ENCODE measurements at regions not wholly inside any gene's neighbourhood (a gene's known extent, or its start where the extent isn't known, plus 50 kb on each side); places are given as distances from the start of the nearest gene placed in this dataset.
"Not testable (repeated sequence)": the region's sequence is repeated elsewhere in the genome, so short reads cannot be mapped to it uniquely, and the experiment has no call there.

- no peak for DNase-seq
These were observed 1001.7 kb downstream of the PCDH17 start for GRCh38 chr13:58633226-58633625.

GRCh38 chr13:58655086-58655485, 1023.5 kb downstream of the PCDH17 start:
- DNase-seq = no peak

GRCh38 chr13:58660826-58661225, 1029.3 kb downstream of the PCDH17 start:
- no peak for DNase-seq

GRCh38 chr13:58666331-58666730, 1034.8 kb downstream of the PCDH17 start:
- DNase-seq = no peak

- no peak for DNase-seq
These were observed 1035.6 kb downstream of the PCDH17 start for GRCh38 chr13:58667096-58667495.

- DNase-seq = no peak
These were observed 1048.6 kb downstream of the PCDH17 start for GRCh38 chr13:58680115-58680514.

GRCh38 chr13:58682616-58683015, 1051.1 kb downstream of the PCDH17 start:
- DNase-seq = no peak

GRCh38 chr13:58687148-58687547, 1055.6 kb downstream of the PCDH17 start:
- DNase-seq = no peak

GRCh38 chr13:58698531-58698930, 1067.0 kb downstream of the PCDH17 start:
- DNase-seq = no peak

GRCh38 chr13:58704953-58705352, 1073.4 kb downstream of the PCDH17 start:
- no peak for DNase-seq

GRCh38 chr13:58706421-58706820, 1074.9 kb downstream of the PCDH17 start:
- no peak for DNase-seq

- no peak for DNase-seq
These were observed 1080.6 kb downstream of the PCDH17 start for GRCh38 chr13:58712191-58712590.

- DNase-seq = not testable (repeated sequence)
These were observed 1082.5 kb downstream of the PCDH17 start for GRCh38 chr13:58714016-58714415.

- DNase-seq = no peak
These were observed 1089.7 kb downstream of the PCDH17 start for GRCh38 chr13:58721273-58721672.

- DNase-seq = no peak
These were observed 1096.6 kb downstream of the PCDH17 start for GRCh38 chr13:58728126-58728525.

GRCh38 chr13:58729361-58729760, 1097.8 kb downstream of the PCDH17 start:
- DNase-seq = no peak

- no peak for DNase-seq
These were observed 1113.1 kb downstream of the PCDH17 start for GRCh38 chr13:58744686-58745085.

GRCh38 chr13:58767566-58767965, 1136.0 kb downstream of the PCDH17 start:
- no peak for DNase-seq

- DNase-seq = no peak
These were observed 1141.8 kb downstream of the PCDH17 start for GRCh38 chr13:58773280-58773859.

GRCh38 chr13:58782736-58783135, 1151.2 kb downstream of the PCDH17 start:
- no peak for DNase-seq

GRCh38 chr13:58792854-58793253, 1161.3 kb downstream of the PCDH17 start:
- DNase-seq = no peak

GRCh38 chr13:58795715-58796114, 1164.2 kb downstream of the PCDH17 start:
- no peak for DNase-seq

- DNase-seq = no peak
These were observed 1173.3 kb downstream of the PCDH17 start for GRCh38 chr13:58804832-58805231.

GRCh38 chr13:58806401-58806800, 1174.9 kb downstream of the PCDH17 start:
- DNase-seq = no peak

GRCh38 chr13:58823701-58824100, 1192.2 kb downstream of the PCDH17 start:
- no peak for DNase-seq

- DNase-seq = no peak
These were observed 1196.4 kb downstream of the PCDH17 start for GRCh38 chr13:58827904-58828303.

Measured in DMS 273 treated with DMSO at 0.1 percent for 48 hours (cell line).